Endothelial cell of umbilical vein (primary cell): ENCODE measurements at regions not wholly inside any gene's neighbourhood (a gene's known extent, or its start where the extent isn't known, plus 50 kb on each side); places are given as distances from the start of the nearest gene placed in this dataset.

ENCODE experiments used
- BruUV-seq: library from RNA; stranded (reverse); fragments of 400-500 nt; replicated peaks from 2 replicates; lab custom pipeline; 2021; lab: Mats Ljungman, UMichigan
- CTCF ChIA-PET: fragments of 300-600, 350-600 bp; sonication (Branson Sonifier 250); formaldehyde crosslinking; loops from one replicate; lab custom pipeline; 2021; ENCODE audit warnings: antibody characterized with exemption, inconsistent platforms; lab: Charles Lee
- POLR2A ChIA-PET: fragments of 300-600, 350-600 bp; sonication (Branson Sonifier 250); formaldehyde crosslinking; loops from one replicate; lab custom pipeline; 2021; ENCODE audit warnings: antibody characterized with exemption, inconsistent platforms; lab: Charles Lee
- DNase-seq: peaks from one replicate; pipeline ENCODE4 v3.0.0-alpha.2; 2011; ENCODE audit warnings: low read depth, low spot score
- FAIRE-seq: peaks from 2 replicates; lab custom pipeline; 2011; peaks lifted over from hg19 to GRCh38; lab: Jason Lieb, UNC
- H2AFZ ChIP-seq: 2 replicates; pipeline ENCODE4 v1.6.0; 2012; ENCODE audit warnings: low read depth, low read length, control low read depth, inconsistent platforms
- H3K27ac ChIP-seq: 2 replicates; pipeline ENCODE4 v1.5.1; 2011; ENCODE audit warnings: low read depth, mild to moderate bottlenecking, control low read depth, low read length, moderate library complexity; ENCODE audit not compliant: insufficient read depth
- H3K27me3 ChIP-seq, 2 experiments: 2 replicates each; pipeline versions ENCODE4 v1.6.0 to v1.6.1; 2011; ENCODE audit warnings: low read length in 2 of 2, mixed read lengths in 1 of 2; ENCODE audit not compliant: control insufficient read depth in 2 of 2, insufficient read depth in 2 of 2
- H3K36me3 ChIP-seq, 2 experiments: 2 replicates in 1 of 2; 3 replicates in 1 of 2; pipeline ENCODE4 v1.5.1; 2011; ENCODE audit warnings: low read length in 2 of 2, mild to moderate bottlenecking in 1 of 2, moderate library complexity in 1 of 2; ENCODE audit not compliant: control insufficient read depth in 2 of 2, insufficient read depth in 2 of 2; ENCODE audit errors: extremely low read depth in 1 of 2
- H3K4me1 ChIP-seq: 3 replicates; pipeline ENCODE4 v1.5.1; 2011; ENCODE audit warnings: mild to moderate bottlenecking, low read length; ENCODE audit not compliant: control insufficient read depth, insufficient read depth; ENCODE audit errors: extremely low read depth
- H3K4me2 ChIP-seq: 2 replicates; pipeline ENCODE4 v1.6.1; 2011; ENCODE audit warnings: low read length, control low read depth, mixed read lengths; ENCODE audit not compliant: insufficient read depth
- H3K4me3 ChIP-seq, 3 experiments: fragments of 200-600 bp in 1 of 3; sonication (generic), shearing (Covaris generic) in 1 of 3; replicated peaks in 1 of 3; 2 replicates each; pipeline ENCODE4 v1.5.1; 2011 to 2016; ENCODE audit warnings: control low read depth in 3 of 3, low read length in 3 of 3, mild to moderate bottlenecking in 2 of 3, inconsistent platforms in 1 of 3, low read depth in 1 of 3, moderate library complexity in 1 of 3; ENCODE audit not compliant: insufficient read depth in 1 of 3
- H3K79me2 ChIP-seq: 2 replicates; pipeline ENCODE4 v1.6.0; 2012; ENCODE audit warnings: low read length, inconsistent platforms; ENCODE audit not compliant: control insufficient read depth, insufficient read depth
- H3K9ac ChIP-seq: replicated peaks from 2 replicates; pipeline ENCODE3; 2011; ENCODE audit warnings: low read length, control low read depth; ENCODE audit not compliant: insufficient read depth; ENCODE audit errors: extremely low read depth
- H3K9me1 ChIP-seq: replicated peaks from 3 replicates; pipeline ENCODE4 v1.6.0; 2011; ENCODE audit warnings: mild to moderate bottlenecking, low read length; ENCODE audit not compliant: control insufficient read depth, insufficient read depth; ENCODE audit errors: extremely low read depth
- H3K9me3 ChIP-seq: replicated peaks from 2 replicates; pipeline ENCODE4 v1.5.1; 2012; ENCODE audit warnings: low read length, inconsistent platforms; ENCODE audit not compliant: control insufficient read depth, insufficient read depth
- H4K20me1 ChIP-seq: replicated peaks from 2 replicates; pipeline ENCODE3; 2011; ENCODE audit warnings: mild to moderate bottlenecking, low read length; ENCODE audit not compliant: control insufficient read depth, insufficient read depth; ENCODE audit errors: extremely low read depth
- EZH2 ChIP-seq: IDR thresholded peaks from 2 replicates; pipeline ENCODE4 v1.6.1; 2012; ENCODE audit warnings: borderline replicate concordance, low read depth, mild to moderate bottlenecking, moderate library complexity, low read length, inconsistent platforms; ENCODE audit not compliant: severe bottlenecking
- FOS ChIP-seq: IDR thresholded peaks from 2 replicates; pipeline ENCODE4 v1.6.1; 2011; ENCODE audit warnings: mild to moderate bottlenecking, low read length, moderate library complexity, borderline replicate concordance; ENCODE audit not compliant: insufficient read depth
- GATA2 ChIP-seq: IDR thresholded peaks from 2 replicates; pipeline ENCODE4 v1.7.0; 2011; ENCODE audit warnings: low read depth, mild to moderate bottlenecking, moderate library complexity, mixed read lengths, low read length; ENCODE audit not compliant: insufficient read length, insufficient read depth
- JUN ChIP-seq: IDR thresholded peaks from 2 replicates; pipeline ENCODE4 v1.6.1; 2011; ENCODE audit warnings: borderline replicate concordance, low read depth; ENCODE audit not compliant: insufficient read length, insufficient read depth
- MYC ChIP-seq: IDR thresholded peaks from one replicate; pipeline ENCODE4 v1.6.1; 2011; ENCODE audit warnings: mild to moderate bottlenecking, low read depth, low read length
- POLR2A ChIP-seq: IDR thresholded peaks from 2 replicates; pipeline ENCODE4 v1.6.1; 2012; ENCODE audit warnings: low read depth, mild to moderate bottlenecking, control low read depth, low read length
- POLR2AphosphoS5 ChIP-seq: IDR thresholded peaks from 2 replicates; pipeline ENCODE4 v1.6.1; 2012; ENCODE audit warnings: low read depth, mild to moderate bottlenecking, control low read depth, low read length, moderate library complexity; ENCODE audit not compliant: insufficient read depth
- dilution Hi-C: fragments of 300-500 bp; cut with MboI; formaldehyde crosslinking; loops from one replicate; pipeline ENCODE4 v1.15.0; 2019; ENCODE audit warnings: low sequenced_read_pairs; ENCODE audit not compliant: extremely low pct_ligation_motif_present
- intact Hi-C: fragments of 100-400 bp; cut with micrococcal nuclease; formaldehyde crosslinking; loops from one replicate; pipeline ENCODE4 v1.10.0; 2022
- TF ChIP-seq, protein P1 (sequence below): IDR thresholded peaks from 2 replicates; pipeline ENCODE4 v1.6.1; 2011; ENCODE audit not compliant: insufficient read depth, insufficient read length
- TF ChIP-seq, protein P2 (sequence below), 2 donors: IDR thresholded peaks; 1 replicate in 1 of 2; 2 replicates in 1 of 2; pipeline ENCODE4 v1.5.1; 2011; ENCODE audit warnings: low read length in 2 of 2, mild to moderate bottlenecking in 2 of 2, moderate library complexity in 2 of 2, control low read depth in 1 of 2, inconsistent platforms in 1 of 2, low read depth in 1 of 2; ENCODE audit not compliant: insufficient read depth in 1 of 2; ENCODE audit errors: extremely low read depth in 1 of 2

DNA sequence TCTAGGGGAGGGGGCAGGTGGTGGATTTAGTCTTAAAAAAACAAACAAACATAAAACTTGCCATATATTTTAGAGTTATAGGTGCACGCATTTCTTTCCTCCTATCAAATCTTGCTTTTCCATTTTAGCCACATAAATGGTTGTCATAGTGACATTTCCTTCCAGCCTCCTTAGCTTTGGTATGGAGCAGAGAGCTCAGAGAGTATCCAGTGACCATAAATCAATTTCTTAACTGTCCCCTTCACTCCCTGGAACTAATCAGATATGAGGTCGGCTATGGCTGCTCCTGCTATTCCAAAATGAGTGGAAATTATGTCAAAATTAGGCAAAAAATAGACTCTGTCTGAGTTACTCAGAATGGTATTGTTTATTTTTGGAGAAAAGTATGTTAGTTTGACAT lies 164.5 kb downstream of the EBLN2 start:
- TF ChIP-seq POLR2A (no peak), POLR2AphosphoS5 (no peak), GATA2 (no peak), FOS (no peak), MYC (no peak), EZH2 (no peak), JUN (no peak)
- TF ChIP-seq, protein P1, sequence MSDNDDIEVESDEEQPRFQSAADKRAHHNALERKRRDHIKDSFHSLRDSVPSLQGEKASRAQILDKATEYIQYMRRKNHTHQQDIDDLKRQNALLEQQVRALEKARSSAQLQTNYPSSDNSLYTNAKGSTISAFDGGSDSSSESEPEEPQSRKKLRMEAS: no peak
- TF ChIP-seq, protein P2, sequence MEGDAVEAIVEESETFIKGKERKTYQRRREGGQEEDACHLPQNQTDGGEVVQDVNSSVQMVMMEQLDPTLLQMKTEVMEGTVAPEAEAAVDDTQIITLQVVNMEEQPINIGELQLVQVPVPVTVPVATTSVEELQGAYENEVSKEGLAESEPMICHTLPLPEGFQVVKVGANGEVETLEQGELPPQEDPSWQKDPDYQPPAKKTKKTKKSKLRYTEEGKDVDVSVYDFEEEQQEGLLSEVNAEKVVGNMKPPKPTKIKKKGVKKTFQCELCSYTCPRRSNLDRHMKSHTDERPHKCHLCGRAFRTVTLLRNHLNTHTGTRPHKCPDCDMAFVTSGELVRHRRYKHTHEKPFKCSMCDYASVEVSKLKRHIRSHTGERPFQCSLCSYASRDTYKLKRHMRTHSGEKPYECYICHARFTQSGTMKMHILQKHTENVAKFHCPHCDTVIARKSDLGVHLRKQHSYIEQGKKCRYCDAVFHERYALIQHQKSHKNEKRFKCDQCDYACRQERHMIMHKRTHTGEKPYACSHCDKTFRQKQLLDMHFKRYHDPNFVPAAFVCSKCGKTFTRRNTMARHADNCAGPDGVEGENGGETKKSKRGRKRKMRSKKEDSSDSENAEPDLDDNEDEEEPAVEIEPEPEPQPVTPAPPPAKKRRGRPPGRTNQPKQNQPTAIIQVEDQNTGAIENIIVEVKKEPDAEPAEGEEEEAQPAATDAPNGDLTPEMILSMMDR (IDR thresholded peaks at IDR 0.05; ENCODE audit: extremely low read depth in 1 of 2, insufficient read depth in 1 of 2, low read depth in 1 of 2, low read length in 2 of 2): no peak
- Histone ChIP-seq H3K36me3 (no peaks in the 10 kb centered on the region), H3K4me1 (no peaks in the 10 kb centered on the region), H3K9ac (no peak overlapping the region), H4K20me1 (no peaks in the 10 kb centered on the region), H2AFZ (no peak overlapping the region), H3K9me1 (no peaks in the 10 kb centered on the region), H3K4me3 (no peak overlapping the region), H3K79me2 (no peaks in the 10 kb centered on the region), H3K9me3 (no peaks in the 10 kb centered on the region), H3K27ac (no peak overlapping the region), H3K4me2 (no peak overlapping the region), H3K27me3 (no peaks in the 10 kb centered on the region)
- DNase-seq (no peak), FAIRE-seq (no peak)
- CTCF ChIA-PET: no interaction called here
- dilution Hi-C loops (no loop called here), intact Hi-C loops (no loop called here)
- no TSS peak for BruUV-seq
- POLR2A ChIA-PET: no interaction called here
